Hematopoietic multipotent progenitor cell (in vitro differentiated cells): ENCODE measurements at regions not wholly inside any gene's neighbourhood (a gene's known extent, or its start where the extent isn't known, plus 50 kb on each side); places are given as distances from the start of the nearest gene placed in this dataset.

Experiments used
- DNase-seq, 3 donors: peaks; one replicate each; pipeline ENCODE4 v3.0.0-alpha.2; 2011 to 2015; ENCODE audit warnings: low read depth in 2 of 3, low spot score in 2 of 3

DNA sequence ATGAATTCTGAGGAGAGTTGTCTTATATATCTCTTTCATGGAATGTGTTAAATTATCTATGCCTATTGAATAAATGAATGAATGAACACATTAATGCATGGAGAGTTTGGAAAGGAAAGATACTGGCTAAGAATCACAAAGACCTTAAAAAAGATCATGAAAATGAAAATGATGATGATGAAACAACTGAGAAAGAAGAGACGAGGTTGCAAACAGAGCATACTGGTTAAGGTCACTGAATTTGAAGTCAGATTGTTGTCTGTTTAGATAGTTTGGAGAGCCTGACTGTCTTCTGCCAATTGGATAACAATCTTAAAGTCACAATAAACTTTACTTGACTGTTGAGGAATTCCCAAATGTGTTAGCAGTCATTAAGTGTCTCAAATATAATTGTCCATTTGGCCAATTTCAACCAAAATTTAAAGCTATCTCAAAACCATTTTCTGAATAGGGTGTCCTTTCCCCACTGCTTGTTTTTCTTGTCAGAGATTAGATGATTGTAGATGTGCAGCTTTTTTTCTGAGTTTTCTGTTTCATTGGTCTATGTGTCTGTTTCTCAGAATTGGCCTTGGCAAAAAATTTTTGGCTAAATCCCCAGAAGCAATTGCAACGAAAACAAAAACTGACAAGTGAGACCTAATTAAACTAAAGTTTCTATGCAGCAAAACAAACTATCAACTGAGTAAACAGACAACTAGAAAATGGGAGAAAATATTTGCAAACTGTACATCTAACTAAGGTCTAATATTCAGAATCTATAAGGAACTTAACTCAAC is 132.2 kb downstream of the PTGER3 start:
- DNase-seq: no peak

DNA sequence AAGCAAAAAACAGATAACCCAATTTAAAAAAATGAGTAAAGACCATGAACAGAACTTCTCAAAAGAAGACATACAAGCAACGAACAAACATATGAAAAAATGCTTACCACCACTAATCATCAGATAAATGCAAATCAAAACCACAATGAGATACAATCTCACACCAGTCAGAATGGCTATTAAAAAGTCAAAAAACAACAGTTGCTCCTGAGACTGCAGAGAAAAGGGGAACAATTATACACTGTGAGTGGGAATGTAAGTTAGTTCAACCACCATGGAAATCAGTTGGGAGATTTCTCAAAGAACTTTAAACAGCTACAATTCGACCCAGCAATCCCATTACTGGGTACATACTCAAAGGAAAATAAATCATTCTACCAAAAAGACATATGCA is 131.6 kb downstream of the PTGER3 start:
- no peak for DNase-seq

DNA sequence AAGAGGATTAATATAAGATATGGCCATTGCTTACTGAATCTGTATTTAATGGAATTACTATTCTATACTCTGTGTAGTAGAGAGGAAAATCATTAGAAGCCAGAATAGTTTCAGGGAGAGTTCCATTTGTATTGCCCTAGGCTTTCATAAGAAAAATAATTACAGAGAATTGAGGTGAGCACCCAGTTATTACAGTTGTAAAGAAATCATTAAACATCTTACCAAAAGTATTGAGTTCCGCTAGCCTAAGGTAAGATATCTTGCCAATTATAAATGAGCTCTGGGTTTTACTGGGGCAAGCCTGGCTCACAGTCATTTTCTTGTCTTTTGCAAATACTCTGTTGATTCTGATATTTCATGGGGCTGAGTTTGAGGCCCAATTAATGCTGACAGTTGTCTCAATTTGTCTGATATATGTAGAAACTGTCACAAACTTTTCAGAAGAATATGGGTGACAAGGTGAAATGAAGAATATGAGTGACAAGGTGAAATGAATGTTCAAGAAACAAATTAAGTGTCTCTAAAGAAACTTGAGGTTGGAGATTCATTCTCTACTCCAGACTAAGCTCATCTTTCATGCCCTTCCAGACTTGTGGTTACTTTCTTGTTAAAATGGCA is 127.8 kb downstream of the PTGER3 start:
- DNase-seq: no peak
